H9 (cell line): ENCODE measurements at regions not wholly inside any gene's neighbourhood (a gene's known extent, or its start where the extent isn't known, plus 50 kb on each side); places are given as distances from the start of the nearest gene placed in this dataset.

ENCODE experiments used
- DNase-seq: peaks from one replicate; pipeline ENCODE4 v3.0.0-alpha.2; 2017
- H2AFZ ChIP-seq: one replicate; pipeline ENCODE4 v1.6.1; 2013; ENCODE audit warnings: mild to moderate bottlenecking, low read length, control low read depth, moderate library complexity
- H2AK5ac ChIP-seq: 2 replicates; pipeline ENCODE4 v1.6.1; 2013; ENCODE audit warnings: low read length, control low read depth, mixed read lengths; ENCODE audit not compliant: insufficient read length
- H2BK120ac ChIP-seq: one replicate; pipeline ENCODE4 v1.6.1; 2013; ENCODE audit warnings: low read depth, mild to moderate bottlenecking, low read length, control low read depth, inconsistent platforms; ENCODE audit not compliant: poor library complexity, severe bottlenecking
- H2BK12ac ChIP-seq: 2 replicates; pipeline ENCODE4 v1.6.1; 2013; ENCODE audit warnings: low read length, control low read depth, mixed read lengths, low read depth; ENCODE audit not compliant: insufficient read length
- H2BK15ac ChIP-seq: 2 replicates; pipeline ENCODE4 v1.6.1; 2013; ENCODE audit warnings: low read depth, low read length, control low read depth
- H2BK20ac ChIP-seq: one replicate; pipeline ENCODE4 v1.6.1; 2013; ENCODE audit warnings: low read depth, mild to moderate bottlenecking, low read length, control low read depth, inconsistent platforms; ENCODE audit not compliant: poor library complexity, severe bottlenecking
- H2BK5ac ChIP-seq: 2 replicates; pipeline ENCODE4 v1.6.1; 2013; ENCODE audit warnings: low read length, control low read depth, mixed read lengths; ENCODE audit not compliant: insufficient read length
- H3K14ac ChIP-seq: 2 replicates; pipeline ENCODE4 v1.6.1; 2013; ENCODE audit warnings: low read length, control low read depth; ENCODE audit not compliant: insufficient read depth
- H3K18ac ChIP-seq: 2 replicates; pipeline ENCODE4 v1.6.1; 2013; ENCODE audit warnings: low read depth, mild to moderate bottlenecking, mixed read lengths, low read length, control low read depth; ENCODE audit not compliant: insufficient read length
- H3K23ac ChIP-seq: 2 replicates; pipeline ENCODE4 v1.6.1; 2013; ENCODE audit warnings: low read length, control low read depth, mixed read lengths, low read depth; ENCODE audit not compliant: insufficient read length
- H3K23me2 ChIP-seq: 2 replicates; pipeline ENCODE4 v1.6.1; 2013; ENCODE audit warnings: low read depth, mild to moderate bottlenecking, mixed read lengths, low read length, control low read depth; ENCODE audit not compliant: insufficient read length, poor library complexity, severe bottlenecking
- H3K27ac ChIP-seq: 2 replicates; pipeline ENCODE4 v1.5.1; 2013; ENCODE audit warnings: low read length, control low read depth, mixed read lengths, low read depth; ENCODE audit not compliant: insufficient read length
- H3K27me3 ChIP-seq: 2 replicates; pipeline ENCODE4 v1.6.1; 2013; ENCODE audit warnings: low read length, control low read depth, inconsistent platforms; ENCODE audit not compliant: insufficient read depth
- H3K4ac ChIP-seq: 2 replicates; pipeline ENCODE4 v1.6.1; 2013; ENCODE audit warnings: low read depth, mild to moderate bottlenecking, control low read depth, inconsistent platforms, low read length, moderate library complexity
- H3K4me1 ChIP-seq: 2 replicates; pipeline ENCODE4 v1.6.1; 2013; ENCODE audit warnings: low read length, control low read depth, inconsistent platforms; ENCODE audit not compliant: insufficient read depth
- H3K4me2 ChIP-seq: 2 replicates; pipeline ENCODE4 v1.6.1; 2013; ENCODE audit warnings: low read length, control low read depth, mixed read lengths; ENCODE audit not compliant: insufficient read length, insufficient read depth
- H3K56ac ChIP-seq: 2 replicates; pipeline ENCODE4 v1.6.1; 2013; ENCODE audit warnings: low read depth, mild to moderate bottlenecking, mixed read lengths, low read length, control low read depth; ENCODE audit not compliant: insufficient read length
- H3K79me1 ChIP-seq: 2 replicates; pipeline ENCODE4 v1.6.1; 2013; ENCODE audit warnings: low read depth, mild to moderate bottlenecking, moderate library complexity, low read length, control low read depth, inconsistent platforms; ENCODE audit not compliant: insufficient read depth, poor library complexity, severe bottlenecking
- H3K79me2 ChIP-seq: 2 replicates; pipeline ENCODE4 v1.6.1; 2013; ENCODE audit warnings: low read length, control low read depth, inconsistent platforms; ENCODE audit not compliant: insufficient read depth
- H3K9ac ChIP-seq: 2 replicates; pipeline ENCODE4 v1.6.1; 2013; ENCODE audit warnings: low read length, control low read depth, mixed read lengths; ENCODE audit not compliant: insufficient read length; ENCODE audit errors: extremely low read depth
- H3K9me3 ChIP-seq: one replicate; pipeline ENCODE4 v1.6.1; 2013; ENCODE audit warnings: low read depth, low read length, inconsistent platforms; ENCODE audit not compliant: control insufficient read depth
- H3T11ph ChIP-seq: one replicate; pipeline ENCODE4 v1.6.1; 2013; ENCODE audit warnings: mild to moderate bottlenecking, low read length, control low read depth, inconsistent platforms
- H4K20me1 ChIP-seq: one replicate; pipeline ENCODE4 v1.6.1; 2013; ENCODE audit not compliant: control insufficient read depth, insufficient read length, insufficient read depth
- H4K5ac ChIP-seq: 2 replicates; pipeline ENCODE4 v1.6.1; 2013; ENCODE audit warnings: low read depth, mild to moderate bottlenecking, mixed read lengths, low read length, control low read depth; ENCODE audit not compliant: insufficient read length
- H4K8ac ChIP-seq: replicated peaks from 2 replicates; pipeline ENCODE4 v1.6.1; 2013; ENCODE audit warnings: low read length, control low read depth, mixed read lengths, low read depth; ENCODE audit not compliant: insufficient read length
- H4K91ac ChIP-seq: 2 replicates; pipeline ENCODE4 v1.6.1; 2013; ENCODE audit warnings: low read depth, mild to moderate bottlenecking, moderate library complexity, mixed read lengths, low read length, control low read depth; ENCODE audit not compliant: insufficient read length
- H3K27ac Mint-ChIP-seq, 3 experiments: 2 replicates in 2 of 3; 3 replicates in 1 of 3; pipeline ENCODE4 v1.8.0; 2020 to 2021; ENCODE audit warnings: mixed read lengths in 3 of 3, mild to moderate bottlenecking in 1 of 3, moderate library complexity in 1 of 3
- H3K27me3 Mint-ChIP-seq: 2 replicates; pipeline ENCODE4 v1.8.0; 2021; ENCODE audit warnings: low read depth, mild to moderate bottlenecking, moderate library complexity, mixed read lengths
- H3K36me3 Mint-ChIP-seq, 3 experiments: 2 replicates in 2 of 3; 3 replicates in 1 of 3; pipeline ENCODE4 v1.8.0; 2020 to 2021; ENCODE audit warnings: low read depth in 3 of 3, mixed read lengths in 3 of 3; ENCODE audit not compliant: insufficient read depth in 1 of 3
- H3K4me1 Mint-ChIP-seq, 2 experiments: 2 replicates each; pipeline ENCODE4 v1.8.0; 2020; ENCODE audit warnings: mixed read lengths in 2 of 2
- H3K4me3 Mint-ChIP-seq, 2 experiments: 2 replicates in 1 of 2; 3 replicates in 1 of 2; pipeline ENCODE4 v1.8.0; 2020 to 2021; ENCODE audit warnings: mild to moderate bottlenecking in 2 of 2, mixed read lengths in 2 of 2, moderate library complexity in 1 of 2
- H3K9me3 Mint-ChIP-seq, 2 experiments: 2 replicates in 1 of 2; 3 replicates in 1 of 2; pipeline ENCODE4 v1.8.0; 2020; ENCODE audit warnings: mild to moderate bottlenecking in 2 of 2, mixed read lengths in 2 of 2, moderate library complexity in 1 of 2
- WGBS: extraction: QIAGEN DNeasy Blood & Tissue Kit; methylation state at CpG from one replicate; pipeline ENCODE4 v1.1.7; 2013; ENCODE audit warnings: missing lambda C conversion rate, low lambda C conversion rate, mixed read lengths; ENCODE audit not compliant: insufficient read length; ENCODE audit errors: extremely low coverage; 5-methylcytosine and 5-hydroxymethylcytosine counted together
- TF ChIP-seq, protein P1 (sequence below): fragments of 200-600 bp; sonication (generic); conservative IDR thresholded peaks from 3 replicates; pipeline ENCODE4 v1.8.0; 2021; ENCODE audit warnings: antibody characterized with exemption, mild to moderate bottlenecking

DNA sequence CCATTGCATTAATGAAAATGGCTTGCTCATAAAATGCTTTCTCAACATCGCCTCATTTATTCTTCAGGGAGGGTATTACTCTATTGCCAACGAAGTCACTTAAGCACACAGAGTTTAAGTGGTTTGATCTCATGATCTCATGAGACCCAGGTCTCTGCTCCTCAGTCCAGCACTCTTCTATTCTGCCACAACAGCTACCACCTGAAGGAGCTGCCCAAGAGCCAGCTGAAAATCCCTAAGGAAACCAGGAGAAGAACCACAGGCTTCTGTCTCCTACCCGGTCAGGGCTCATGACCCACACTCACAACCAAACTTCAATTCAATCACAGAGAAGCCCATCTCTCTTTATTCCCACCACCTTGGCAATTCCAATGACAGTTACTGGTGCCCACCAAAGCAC is 85.5 kb upstream of the GPM6B start:
- Histone ChIP-seq H3K79me2 (peaks cover 25% of the 10 kb centered on the region; the same call in 1 of the 2 replicates), H3K56ac (no peak overlapping the region), H4K5ac (no peak overlapping the region), H3K23me2 (no peaks in the 10 kb centered on the region), H4K8ac (no peak overlapping the region), H3K27me3 (no peaks in the 10 kb centered on the region), H3K14ac (no peak overlapping the region), H4K91ac (no peak overlapping the region), H3K4ac (no peak overlapping the region), H3K4me2 (no peak overlapping the region), H4K20me1 (no peaks in the 10 kb centered on the region), H3K9me3 (no peaks in the 10 kb centered on the region), H2BK5ac (no peak overlapping the region), H2AK5ac (no peak overlapping the region), H3K4me1 (peaks cover 3% of the 10 kb centered on the region; the same call in 1 of the 2 replicates), H3K79me1 (no peaks in the 10 kb centered on the region), H2BK20ac (no peak overlapping the region), H3K27ac (no peak overlapping the region), H3K23ac (no peak overlapping the region), H2BK15ac (no peak overlapping the region), H3K18ac (no peak overlapping the region), H2BK12ac (no peak overlapping the region), H2BK120ac (no peak overlapping the region), H3K9ac (no peak overlapping the region), H3T11ph (no peak overlapping the region), H2AFZ (no peak overlapping the region)
- H3K4me1 Mint-ChIP-seq, result peaks cover 28 to 45% of the 10 kb centered on the region in 2 experiments
- H3K9me3 Mint-ChIP-seq, result peaks cover 32 to 57% of the 10 kb centered on the region in 2 experiments
- WGBS, result no CpG with 5 or more reads among the region's 3 CpGs
- DNase-seq, result no peak
- no peaks in the 10 kb centered on the region for H3K27me3 Mint-ChIP-seq
- H3K36me3 Mint-ChIP-seq, result peaks cover 14 to 27% (median 16%) of the 10 kb centered on the region in 3 experiments
- no peak overlapping the region for H3K4me3 Mint-ChIP-seq
- TF ChIP-seq, protein P1, sequence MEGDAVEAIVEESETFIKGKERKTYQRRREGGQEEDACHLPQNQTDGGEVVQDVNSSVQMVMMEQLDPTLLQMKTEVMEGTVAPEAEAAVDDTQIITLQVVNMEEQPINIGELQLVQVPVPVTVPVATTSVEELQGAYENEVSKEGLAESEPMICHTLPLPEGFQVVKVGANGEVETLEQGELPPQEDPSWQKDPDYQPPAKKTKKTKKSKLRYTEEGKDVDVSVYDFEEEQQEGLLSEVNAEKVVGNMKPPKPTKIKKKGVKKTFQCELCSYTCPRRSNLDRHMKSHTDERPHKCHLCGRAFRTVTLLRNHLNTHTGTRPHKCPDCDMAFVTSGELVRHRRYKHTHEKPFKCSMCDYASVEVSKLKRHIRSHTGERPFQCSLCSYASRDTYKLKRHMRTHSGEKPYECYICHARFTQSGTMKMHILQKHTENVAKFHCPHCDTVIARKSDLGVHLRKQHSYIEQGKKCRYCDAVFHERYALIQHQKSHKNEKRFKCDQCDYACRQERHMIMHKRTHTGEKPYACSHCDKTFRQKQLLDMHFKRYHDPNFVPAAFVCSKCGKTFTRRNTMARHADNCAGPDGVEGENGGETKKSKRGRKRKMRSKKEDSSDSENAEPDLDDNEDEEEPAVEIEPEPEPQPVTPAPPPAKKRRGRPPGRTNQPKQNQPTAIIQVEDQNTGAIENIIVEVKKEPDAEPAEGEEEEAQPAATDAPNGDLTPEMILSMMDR, result no peak; the same call in 2 of the 3 replicates
- no peak overlapping the region for H3K27ac Mint-ChIP-seq
